GM12874 (cell line): ENCODE measurements at regions not wholly inside any gene's neighbourhood (a gene's known extent, or its start where the extent isn't known, plus 50 kb on each side); places are given as distances from the start of the nearest gene placed in this dataset.

ENCODE experiments used
- CTCF ChIP-seq: IDR thresholded peaks from 2 replicates; pipeline ENCODE4 v1.5.1; 2011; ENCODE audit warnings: low read depth, mild to moderate bottlenecking, control low read depth, low read length, moderate library complexity; ENCODE audit not compliant: insufficient read depth

GRCh38 chr12:68984796-68985573 lies 52.0 kb upstream of the CPM start:
- no peak for TF ChIP-seq CTCF

DNA sequence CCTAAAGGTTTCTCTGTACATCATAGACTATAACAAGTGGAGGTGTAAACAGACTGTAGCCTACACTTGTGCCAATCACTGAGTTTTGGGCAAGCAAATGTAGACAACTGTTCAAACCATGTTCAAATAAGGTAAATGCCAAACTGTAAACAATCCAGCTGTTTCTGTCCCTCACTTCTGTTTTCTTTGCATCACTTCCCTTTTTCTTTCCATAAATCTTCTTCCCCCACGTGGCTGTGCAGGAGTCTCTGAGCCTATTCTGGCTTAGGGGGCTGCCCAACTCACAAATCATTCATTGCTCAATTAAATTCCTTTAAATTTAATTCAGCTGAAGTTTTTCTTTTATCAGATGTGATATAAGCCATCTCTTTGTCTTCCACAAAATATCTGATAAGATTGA lies 65.1 kb upstream of the CPM start:
- no peak for TF ChIP-seq CTCF

DNA sequence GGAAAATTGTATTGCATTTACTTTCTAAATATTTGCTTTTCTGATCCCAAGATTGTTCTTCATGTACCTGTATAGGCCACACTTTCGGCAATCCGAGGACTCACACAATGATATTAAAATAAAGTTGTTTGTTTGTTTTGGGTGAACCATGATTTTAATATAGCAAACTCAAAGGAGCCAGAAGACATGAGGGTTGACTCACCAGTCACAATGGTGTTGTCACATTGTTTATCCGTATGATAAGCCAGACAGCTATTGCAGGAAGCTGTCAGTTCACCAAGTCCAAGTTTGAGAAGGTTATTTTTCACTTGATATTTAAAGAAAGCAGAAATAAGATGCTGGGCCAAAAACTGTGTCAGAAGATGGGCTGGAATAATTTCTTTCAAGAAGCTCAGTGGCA lies 67.1 kb upstream of the CPM start:
- TF ChIP-seq CTCF: no peak

GRCh38 chr12:69000540-69001243 lies 67.7 kb upstream of the CPM start:
- no peak for TF ChIP-seq CTCF

- no peak for TF ChIP-seq CTCF
These were observed 68.3 kb upstream of the CPM start for GRCh38 chr12:69001251-69001650.

DNA sequence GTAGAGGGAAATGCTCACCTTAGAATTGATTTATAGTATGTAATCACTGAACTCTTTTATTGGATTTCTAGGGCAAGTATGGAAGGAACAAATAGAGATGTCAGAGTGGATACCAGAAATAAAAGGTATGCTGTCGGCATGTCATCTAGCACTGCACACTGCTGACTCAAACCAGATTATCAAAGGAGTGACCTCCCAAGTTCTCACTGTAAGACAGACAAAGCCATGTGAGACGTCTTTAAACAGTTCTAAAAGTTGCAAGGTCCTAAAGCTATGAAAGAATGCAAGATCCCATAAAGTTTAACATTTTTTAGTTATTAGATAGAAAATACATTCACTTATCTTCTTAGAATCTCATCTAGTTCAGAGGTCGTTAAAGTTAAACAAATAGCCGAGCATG lies 70.0 kb upstream of the CPM start:
- TF ChIP-seq CTCF: no peak

DNA sequence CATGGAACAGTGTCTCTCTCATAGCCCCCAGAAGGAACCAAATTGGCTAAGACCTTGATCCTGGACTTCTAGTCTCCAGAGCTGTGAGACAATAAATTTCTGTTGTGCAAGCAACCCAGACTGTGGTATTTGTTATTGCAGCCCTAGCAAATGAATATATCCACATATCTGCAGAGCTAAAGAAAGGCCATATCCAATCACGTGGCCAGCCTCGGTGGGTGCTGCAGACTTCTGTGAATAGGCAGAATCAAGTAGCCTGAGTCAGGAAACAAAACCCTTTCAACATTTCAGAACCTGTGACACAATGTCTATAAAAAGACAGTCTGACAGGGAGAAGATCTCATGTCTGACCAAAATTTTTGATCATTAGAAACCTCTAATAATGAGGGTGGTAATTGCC lies 71.0 kb upstream of the CPM start:
- no peak for TF ChIP-seq CTCF
